ENCODE measurements at regions not wholly inside any gene's neighbourhood (a gene's known extent, or its start where the extent isn't known, plus 50 kb on each side); places are given as distances from the start of the nearest gene placed in this dataset.

GRCh38 chr6:12369781-12370262 lies 79.7 kb downstream of the EDN1 start:
- TF ChIP-seq CTCF (optimal IDR thresholded peaks at IDR 0.05 in 1 of 3, IDR thresholded peaks at IDR 0.05 in 1 of 3, conservative IDR thresholded peaks at IDR 0.05 in 1 of 3; ENCODE audit: extremely low read depth in 1 of 3, insufficient read depth in 2 of 3, low read length in 3 of 3) (no peak), EZH2 (IDR thresholded peaks at IDR 0.05; ENCODE audit: low read length) (no peak)
